HG02870 (cell line): ENCODE measurements at regions not wholly inside any gene's neighbourhood (a gene's known extent, or its start where the extent isn't known, plus 50 kb on each side); places are given as distances from the start of the nearest gene placed in this dataset.
A peak's percentile ranks its signal among the peaks of the same experiment; 100 is the strongest.
"Not testable (repeated sequence)": the region's sequence is repeated elsewhere in the genome, so short reads cannot be mapped to it uniquely, and the experiment has no call there.

ENCODE experiments used
- ATAC-seq: cut with Tn5 transposase; IDR thresholded peaks from one replicate; pipeline ENCODE4 v1.9.1; 2021; ENCODE audit warnings: mild to moderate bottlenecking, moderate library complexity; ENCODE audit not compliant: unreplicated experiment

DNA sequence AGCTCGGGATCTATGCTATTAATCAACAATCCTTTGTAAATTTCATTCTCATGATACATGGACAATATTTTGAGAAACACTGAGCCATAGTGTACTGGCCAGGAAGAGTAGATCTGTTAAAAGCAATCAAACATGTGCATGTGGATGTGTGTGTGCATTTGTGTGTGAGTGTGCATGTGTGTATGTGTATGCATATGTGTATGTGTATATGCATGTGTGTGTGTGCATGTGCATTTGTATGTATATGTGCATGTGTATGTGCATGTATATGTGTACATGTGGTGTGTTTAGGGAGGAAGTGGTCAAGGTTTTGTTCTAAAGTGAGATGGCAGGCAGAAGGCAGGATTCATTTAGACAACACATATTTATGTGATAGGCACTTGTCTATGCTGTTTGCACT lies 623.8 kb downstream of the ADCYAP1 start:
- no peak for ATAC-seq

DNA sequence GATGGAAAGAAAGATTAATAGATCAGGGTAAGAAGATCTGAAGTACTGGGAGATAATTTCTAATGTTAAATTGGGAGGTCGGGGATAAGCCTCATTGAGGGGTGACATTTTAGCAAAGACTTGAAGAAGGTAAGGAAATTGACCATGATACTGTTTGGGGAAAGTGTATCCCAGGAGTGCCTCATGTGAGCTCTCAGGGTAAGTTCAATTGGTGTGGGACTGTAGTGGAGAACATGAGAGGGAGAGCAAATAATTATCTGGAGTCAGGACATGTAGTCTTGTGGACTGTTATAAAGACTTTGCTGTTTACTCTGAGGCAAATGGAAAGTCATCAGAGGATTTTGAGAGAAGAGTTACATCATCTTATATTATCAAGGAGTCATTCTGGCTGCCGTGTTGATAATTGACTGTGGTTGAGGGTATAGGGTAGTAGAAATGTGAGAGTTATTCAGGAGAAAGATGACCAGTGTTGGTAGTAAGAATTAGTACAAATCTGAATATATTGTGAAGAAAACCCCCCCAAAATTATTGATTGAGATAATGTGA lies 624.4 kb downstream of the ADCYAP1 start:
- no peak for ATAC-seq

DNA sequence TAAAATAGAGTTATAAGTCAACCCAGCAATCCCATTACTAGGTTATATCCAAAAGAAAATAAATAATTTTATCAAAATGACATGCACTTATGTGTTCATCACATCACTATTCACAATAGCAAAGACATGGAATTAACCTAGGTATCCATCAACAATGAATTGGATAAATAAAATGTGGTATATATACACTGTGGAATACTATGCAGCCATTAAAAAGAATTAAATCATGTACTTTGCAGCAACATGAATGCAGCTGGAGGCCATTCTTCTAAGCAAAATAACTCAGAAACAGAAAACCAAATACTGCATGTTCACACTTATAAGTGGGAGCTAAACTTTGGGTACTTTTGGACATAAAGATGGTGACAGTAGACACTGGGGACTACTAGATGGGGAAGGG lies 626.0 kb downstream of the ADCYAP1 start:
- ATAC-seq = no peak

DNA sequence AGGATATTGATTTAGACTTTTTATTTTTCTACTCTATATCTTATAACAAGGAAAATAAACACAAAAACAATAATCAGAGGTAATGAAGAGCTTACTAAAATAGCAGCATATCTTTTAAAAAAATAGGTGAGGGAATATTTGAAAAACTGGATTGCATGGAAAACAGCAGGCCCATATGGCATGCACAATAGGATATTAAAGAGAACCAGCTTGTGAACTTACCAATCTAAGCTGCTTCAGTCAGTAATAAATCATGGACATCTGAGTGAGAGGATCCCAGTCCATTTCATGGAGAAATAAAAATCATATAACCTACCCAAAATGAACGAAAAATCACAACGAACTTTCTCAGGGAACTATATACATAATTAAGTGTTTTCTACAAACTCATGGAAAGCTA lies 634.6 kb downstream of the ADCYAP1 start:
- ATAC-seq = no peak

DNA sequence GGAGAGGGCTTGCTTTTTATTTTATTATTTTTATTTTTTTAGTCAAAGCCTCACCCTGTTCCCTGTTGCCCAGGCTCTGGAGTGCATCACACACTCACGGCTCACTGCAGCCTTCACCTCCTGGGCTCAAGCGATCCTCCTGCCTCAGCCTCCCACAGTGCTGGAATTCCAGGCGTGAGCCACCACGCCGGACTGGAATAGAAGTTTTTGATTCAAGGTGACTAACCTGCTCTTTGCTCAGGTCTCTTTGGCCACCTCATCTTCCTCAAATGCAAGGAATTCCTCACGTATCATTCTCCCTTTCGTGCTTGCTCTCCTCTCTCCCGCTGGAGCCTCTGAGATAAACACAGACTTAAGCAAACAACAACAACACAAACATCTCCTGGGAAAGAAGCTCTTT lies 636.8 kb downstream of the ADCYAP1 start:
- ATAC-seq = no peak

DNA sequence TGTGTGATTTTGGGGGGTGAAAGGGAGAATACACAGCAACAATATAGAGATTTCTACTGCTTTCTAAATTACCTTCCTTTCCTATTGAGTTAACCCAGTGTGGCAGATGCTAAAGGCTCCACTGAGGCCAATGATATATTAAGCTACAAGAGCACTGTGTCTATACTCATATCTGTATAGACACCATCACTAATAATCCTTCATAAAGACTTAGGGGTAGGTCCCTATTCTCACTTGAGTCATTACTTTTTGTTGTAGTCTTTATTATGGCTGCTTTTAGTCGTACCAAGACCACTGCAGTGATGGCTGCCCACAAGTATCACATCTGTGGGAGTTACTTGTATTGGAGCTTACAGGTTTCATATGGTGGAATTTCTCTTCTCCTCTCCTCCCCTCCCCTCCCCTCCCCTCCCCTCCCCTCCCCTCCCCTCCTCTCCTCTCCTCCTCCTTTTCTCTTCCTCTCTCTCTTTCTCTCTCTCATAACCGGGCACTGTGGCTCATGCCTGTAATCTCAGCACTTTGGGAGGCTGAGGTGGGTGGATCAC lies 637.6 kb downstream of the ADCYAP1 start:
- no peak for ATAC-seq

DNA sequence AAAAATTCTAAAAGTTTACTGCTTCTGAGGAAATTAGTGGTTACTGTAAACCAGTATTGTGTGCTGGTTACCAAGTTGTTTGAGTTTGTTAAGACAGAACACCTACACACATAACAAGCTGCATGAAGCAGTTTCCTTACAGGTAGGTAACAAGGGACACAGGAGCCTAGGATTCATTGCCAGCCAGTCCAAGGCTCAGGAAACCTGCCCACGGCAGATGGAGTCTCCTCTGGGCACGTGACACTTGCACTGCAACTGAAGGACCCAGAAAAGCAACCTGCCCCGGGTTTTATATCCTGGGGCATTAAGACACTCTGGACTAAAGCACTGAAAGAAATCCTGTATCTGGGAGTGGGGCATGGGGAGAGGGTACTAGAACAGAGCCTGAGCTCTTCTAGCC lies 639.3 kb downstream of the ADCYAP1 start:
- ATAC-seq = no peak

DNA sequence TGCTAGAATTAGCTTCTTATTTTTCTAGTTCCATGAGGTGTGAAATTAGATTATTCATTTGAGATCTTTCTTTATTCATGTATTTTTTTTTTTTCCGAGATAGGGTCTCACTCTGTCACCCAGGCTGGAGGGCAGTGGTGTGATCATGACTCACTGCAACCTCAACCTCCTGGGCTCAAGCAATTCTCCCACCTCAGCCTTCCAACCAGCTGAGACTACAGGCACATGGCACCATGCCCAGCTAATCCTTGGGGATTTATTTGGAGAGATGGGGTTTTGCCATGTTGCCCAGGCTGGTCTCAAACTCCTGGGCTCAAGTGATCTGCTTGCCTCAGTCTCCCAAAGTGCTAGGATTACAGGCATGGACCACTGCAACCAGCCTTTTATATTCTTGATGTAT lies 653.0 kb downstream of the ADCYAP1 start:
- ATAC-seq = not testable (repeated sequence)

DNA sequence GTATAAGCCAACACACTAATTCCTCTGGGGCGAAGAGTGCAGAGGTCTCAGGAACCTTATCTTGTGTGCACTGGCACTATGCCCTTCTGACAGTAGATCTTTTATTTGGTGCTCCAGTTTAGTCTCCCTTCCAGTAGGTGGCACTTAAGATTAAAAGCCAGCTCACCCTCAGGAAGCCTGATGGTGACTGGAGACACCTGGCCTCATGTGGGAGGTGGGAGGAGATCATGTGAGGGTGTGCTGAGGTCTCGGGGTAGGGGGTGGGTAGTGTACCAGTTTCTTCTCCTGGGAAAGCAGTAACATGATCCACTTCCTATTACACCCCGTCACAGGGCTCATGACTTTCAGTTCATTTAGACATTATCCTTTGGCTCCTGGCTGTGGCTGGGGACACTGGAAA lies 654.9 kb downstream of the ADCYAP1 start:
- no peak for ATAC-seq

DNA sequence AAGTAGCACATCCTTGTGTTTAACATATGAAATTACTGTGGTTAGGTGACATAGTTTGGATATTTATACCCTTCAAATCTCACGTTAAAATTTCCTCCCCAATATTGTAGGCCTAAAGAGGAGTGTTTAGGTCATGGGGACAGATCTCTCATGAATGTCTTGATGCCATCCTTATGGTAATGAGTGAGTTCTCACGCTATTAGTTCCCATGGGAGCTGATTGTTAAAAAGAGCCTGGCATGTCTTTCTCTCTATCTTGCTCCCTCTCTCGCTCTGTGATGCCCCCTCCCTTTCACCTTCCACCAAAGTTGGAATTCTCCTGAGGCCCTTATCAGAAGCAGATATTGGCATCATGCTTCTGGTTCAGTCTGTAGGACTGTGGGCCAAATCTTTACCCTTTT lies 660.1 kb downstream of the ADCYAP1 start:
- no peak for ATAC-seq

DNA sequence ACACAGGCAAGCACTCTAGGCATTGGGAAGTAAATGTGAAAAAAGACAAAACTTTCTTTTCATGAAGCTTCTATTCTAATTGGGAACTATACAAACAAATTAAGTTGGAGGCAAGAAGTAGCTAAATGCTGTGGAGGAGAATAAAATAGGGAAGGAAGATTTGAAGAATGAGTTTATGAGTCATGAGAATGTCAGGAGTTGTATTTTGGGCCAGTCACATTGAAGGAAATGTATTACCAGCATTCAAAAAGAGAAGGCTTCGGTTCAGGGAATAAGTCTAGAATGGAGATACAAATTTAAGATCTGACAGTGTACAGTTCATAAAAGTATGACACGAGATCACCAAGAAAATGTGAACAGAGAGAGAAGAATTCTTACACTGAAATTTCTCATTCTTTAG lies 666.5 kb downstream of the ADCYAP1 start:
- ATAC-seq = no peak

DNA sequence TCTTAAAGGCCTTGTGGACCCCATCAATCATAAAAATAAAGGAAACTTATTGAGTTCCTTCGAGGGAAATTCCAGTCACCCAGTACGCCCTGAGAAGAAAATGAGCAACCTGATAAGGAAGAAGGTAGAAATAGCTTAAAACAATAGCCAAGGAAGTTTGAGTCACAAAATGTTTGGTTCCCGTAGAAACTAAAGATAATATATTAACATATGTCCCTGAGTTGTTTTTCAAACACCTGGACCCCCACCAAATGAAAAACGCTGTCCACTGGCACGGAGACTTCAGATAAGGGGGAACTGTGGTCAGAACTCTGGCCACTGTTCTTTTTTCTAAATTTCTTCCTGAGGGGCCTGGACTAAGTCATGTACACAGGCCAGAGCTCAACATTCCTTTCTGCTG lies 669.1 kb downstream of the ADCYAP1 start:
- no peak for ATAC-seq

DNA sequence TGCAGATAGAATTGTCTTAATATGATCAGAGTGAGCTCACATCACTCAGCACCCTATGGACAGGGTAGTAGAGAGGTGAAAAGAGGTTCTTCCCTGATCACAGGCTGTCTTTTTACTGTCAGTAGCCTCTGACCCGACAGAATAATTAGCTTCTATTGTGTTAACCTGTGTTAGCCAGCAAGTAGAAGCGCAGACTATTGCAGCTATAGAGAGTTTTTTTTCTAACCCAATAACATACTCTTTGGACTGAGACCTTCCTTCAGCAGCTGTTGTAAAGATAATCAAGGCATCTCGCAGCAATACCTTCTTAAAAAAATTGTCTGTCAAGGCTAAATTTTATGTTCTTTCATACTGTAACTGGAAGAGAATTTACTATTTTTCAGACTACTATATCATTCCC lies 670.4 kb downstream of the ADCYAP1 start:
- ATAC-seq = no peak

DNA sequence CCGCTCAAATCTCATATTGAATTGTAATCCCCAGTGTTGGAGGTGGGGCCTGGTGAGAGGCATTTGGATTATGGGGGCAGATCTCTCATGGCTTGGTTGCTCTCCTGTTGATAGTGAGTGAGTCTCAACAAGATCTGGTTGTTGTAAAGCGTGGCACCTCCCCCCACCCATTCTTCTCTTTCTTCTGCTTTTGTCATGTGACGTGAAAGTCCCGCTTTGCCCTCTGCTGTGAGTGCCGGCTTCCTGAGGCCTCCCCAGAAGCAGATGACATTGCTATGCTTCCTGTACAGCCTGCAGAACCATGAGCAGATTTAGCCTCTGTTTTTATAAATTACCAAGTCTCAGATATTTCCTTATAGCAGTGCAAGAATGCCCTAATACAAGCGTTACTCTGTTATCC lies 673.8 kb downstream of the ADCYAP1 start:
- no peak for ATAC-seq

DNA sequence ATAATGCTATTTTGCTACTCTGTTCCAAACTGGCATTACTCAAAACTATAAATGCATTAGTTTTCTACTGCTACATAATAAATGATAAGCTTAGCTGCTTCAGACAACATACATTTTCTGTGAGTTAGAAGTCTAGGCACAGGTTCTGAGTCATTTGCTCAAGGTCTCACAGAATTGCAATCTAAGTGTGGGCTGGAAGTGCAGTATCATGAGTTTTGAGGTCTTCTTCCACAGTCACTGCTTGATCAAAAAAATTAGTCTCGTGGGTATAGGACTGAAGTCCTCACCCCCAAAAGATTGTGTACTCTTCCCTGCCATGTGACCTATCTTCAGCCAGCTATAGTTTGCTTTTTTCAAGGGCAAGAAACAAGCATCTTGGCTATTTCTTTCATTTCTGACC lies 676.9 kb downstream of the ADCYAP1 start:
- ATAC-seq = no peak

DNA sequence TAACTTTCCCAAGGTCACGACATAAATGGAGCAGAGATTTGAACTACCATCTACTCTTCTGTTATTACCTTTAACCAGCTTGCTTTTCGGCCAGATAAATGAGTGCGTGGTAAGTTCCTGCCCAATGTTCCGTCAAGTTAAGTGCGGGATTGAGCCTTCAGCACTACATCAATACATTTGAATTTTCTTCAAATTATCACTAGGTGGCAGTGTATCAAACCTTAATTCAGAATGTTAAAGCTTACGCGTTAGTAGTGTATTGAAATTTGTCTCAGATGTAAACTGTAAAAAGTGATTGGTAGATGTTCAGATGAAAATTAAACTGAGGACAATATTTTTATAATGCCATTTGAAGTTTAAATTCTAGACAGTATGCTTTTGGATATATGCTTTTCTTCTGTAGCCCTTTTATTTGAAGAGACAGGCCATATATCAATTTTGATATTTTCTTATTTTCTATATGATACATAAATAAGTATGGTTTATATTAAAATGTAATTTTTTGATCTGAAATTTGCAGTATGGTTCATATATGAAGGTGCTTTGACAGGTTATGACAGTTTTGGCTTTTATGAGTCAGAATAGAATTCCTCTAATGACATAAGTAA lies 681.3 kb downstream of the ADCYAP1 start:
- ATAC-seq = peak; percentile 75

DNA sequence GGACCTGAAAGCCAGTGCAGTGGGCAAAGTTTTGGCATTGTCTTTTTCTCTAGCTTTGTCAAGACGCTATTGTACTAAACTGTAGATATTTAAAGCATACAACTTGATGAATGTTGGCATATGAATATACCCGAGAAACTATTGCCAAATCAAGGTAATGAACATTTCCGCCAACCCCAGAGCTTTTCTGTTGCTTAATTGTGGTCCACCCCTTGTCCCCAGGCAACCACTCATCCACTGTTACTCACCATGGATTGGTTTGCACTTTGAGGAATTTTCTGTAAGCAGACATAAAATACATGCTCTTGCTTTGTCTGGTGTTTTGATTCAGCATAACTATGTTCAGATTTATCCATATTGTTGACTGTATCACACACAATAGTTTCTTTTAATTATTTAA lies 688.4 kb downstream of the ADCYAP1 start:
- no peak for ATAC-seq

DNA sequence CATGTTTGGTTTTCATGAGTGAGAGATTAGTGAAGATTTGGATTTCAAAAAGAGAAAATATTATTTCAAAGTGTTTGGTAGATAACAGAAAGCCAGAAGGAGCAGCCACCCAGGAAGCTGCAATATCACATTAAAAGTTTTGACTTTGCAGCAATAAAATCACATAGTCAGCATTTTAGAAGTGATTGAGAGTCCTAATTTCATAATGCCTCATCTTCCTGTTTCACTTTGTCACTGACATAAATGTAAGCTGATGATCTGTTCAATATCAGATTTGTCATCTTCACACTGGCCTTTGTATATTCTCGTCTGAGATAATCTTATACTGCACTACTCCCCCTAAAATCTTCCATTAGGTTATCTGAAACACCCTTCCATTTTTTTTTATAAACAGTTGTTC lies 690.5 kb downstream of the ADCYAP1 start:
- ATAC-seq = no peak

DNA sequence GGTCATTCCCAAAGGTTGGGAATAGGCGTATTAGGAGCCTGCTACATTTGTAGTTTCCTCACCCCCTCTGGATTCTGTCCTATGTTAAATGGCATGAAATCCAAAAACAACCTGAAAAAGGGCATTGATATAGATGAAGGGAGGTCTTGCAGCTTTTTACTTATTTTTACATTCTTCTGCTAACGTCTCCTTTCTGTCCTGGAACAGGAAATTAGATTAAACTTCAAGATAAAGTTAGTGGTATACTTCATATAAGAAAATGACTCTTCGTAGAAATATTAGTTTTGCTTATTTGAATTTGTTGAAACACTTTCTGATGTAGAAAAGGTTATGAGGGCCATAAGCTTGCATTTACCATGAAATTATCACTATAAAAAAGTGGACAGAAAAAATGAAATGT lies 694.5 kb downstream of the ADCYAP1 start:
- ATAC-seq = no peak

DNA sequence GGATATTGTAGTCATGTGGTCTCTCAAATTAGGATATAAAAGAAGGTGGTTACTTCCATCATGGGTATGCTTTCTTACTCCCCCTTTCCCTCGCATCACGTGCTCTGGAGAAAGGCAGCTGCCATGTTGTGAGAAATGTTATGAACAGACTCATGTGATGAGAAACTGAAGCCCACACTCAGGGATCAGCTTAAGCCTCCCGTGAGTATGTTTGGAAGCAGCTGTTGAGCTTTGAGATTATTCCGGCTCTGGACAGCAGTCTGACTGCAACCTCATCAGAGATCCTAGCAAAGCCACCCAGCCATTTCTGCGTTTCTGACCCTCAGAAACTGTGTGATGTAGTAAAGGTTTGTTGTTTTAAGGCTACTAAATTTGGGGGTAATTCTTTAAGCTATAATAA lies 700.1 kb downstream of the ADCYAP1 start:
- no peak for ATAC-seq

DNA sequence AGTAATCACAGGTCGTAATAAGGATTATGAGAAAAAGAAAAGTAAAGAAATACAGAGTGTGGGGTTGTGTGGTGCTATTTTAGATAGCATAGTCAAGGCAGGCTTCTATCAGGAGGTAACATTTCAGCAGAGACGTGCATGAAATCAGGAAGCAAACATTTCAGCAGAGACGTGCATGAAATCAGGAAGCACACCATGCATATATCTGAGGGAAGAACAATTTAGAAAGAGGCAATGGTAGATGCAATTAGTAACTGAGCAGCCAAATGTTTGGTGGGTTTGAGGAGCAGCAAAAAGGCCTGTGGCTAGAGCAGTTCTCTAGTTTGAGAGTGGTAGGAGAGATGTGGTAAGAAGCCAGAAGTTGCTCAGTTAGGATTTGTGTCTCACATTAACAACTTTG lies 713.7 kb downstream of the ADCYAP1 start:
- no peak for ATAC-seq

DNA sequence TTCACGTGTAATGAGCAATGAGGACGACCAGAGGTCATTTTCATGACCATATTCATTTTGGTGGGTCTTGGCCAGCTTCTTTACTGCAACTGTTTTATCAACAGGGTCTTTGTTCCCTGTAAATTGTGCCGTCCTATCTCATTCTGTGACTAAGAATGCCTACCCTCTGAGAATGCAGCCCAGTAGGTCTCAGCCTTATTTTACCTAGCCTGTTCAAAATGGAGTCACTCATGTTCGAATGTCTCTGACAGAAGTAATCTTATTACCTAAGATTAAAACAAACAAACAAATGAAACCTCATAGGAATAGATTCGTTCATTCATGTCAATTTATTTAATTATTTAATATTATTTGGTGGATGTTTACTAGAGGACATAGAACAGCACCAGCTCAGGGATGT lies 714.8 kb downstream of the ADCYAP1 start:
- ATAC-seq = no peak

DNA sequence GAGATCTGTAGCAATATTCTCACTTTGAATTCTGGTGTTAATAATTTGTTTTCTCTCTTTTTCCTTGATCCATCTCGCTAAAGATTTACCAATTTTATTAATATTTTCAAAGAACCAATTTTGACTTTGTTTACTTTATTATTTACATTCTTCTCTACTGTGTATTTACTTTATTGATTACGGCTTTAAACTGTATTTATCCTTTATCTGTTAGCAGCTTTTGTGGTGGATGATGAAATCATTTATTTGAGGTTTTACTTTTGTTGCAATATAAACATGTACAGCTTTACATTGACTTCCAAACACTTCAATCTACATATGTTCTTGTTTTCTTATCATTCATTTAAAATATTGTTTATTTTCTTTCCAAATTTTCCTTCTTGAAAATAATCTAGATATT lies 719.9 kb downstream of the ADCYAP1 start:
- no peak for ATAC-seq
